ENCODE measurements at regions not wholly inside any gene's neighbourhood (a gene's known extent, or its start where the extent isn't known, plus 50 kb on each side); places are given as distances from the start of the nearest gene placed in this dataset.

DNA sequence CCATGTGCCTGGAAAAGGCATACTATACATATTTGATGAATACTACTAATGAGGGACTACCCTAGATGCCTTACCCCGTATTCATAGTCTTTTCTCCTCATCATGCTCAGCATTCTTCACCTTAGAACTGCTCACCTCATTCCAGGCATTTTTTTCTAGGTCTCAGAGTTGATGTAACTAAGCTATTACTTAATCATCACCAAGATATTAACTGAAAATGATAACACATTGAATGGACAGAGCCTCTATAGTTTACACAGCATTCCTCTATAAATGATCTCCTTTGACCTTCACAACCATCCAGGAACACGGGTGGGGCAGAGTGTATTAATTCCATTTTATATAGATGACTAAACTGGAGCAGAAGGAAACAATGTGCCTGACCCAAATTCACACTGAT is 174.1 kb upstream of the DPH6 start:
- TF ChIP-seq, protein P1, sequence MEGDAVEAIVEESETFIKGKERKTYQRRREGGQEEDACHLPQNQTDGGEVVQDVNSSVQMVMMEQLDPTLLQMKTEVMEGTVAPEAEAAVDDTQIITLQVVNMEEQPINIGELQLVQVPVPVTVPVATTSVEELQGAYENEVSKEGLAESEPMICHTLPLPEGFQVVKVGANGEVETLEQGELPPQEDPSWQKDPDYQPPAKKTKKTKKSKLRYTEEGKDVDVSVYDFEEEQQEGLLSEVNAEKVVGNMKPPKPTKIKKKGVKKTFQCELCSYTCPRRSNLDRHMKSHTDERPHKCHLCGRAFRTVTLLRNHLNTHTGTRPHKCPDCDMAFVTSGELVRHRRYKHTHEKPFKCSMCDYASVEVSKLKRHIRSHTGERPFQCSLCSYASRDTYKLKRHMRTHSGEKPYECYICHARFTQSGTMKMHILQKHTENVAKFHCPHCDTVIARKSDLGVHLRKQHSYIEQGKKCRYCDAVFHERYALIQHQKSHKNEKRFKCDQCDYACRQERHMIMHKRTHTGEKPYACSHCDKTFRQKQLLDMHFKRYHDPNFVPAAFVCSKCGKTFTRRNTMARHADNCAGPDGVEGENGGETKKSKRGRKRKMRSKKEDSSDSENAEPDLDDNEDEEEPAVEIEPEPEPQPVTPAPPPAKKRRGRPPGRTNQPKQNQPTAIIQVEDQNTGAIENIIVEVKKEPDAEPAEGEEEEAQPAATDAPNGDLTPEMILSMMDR (conservative IDR thresholded peaks at IDR 0.05): no peak
- no peaks in the 10 kb centered on the region; a peak in 1 of 7 replicates for H3K36me3 Mint-ChIP-seq (ENCODE audit: insufficient read depth in 1 of 3, low read depth in 3 of 3)
- no peak overlapping the region for H2BK5ac ChIP-seq (ENCODE audit: insufficient read length, low read length)
- no peak for DNase-seq
- no peaks in the 10 kb centered on the region for H3K79me2 ChIP-seq (ENCODE audit: insufficient read depth, low read length)
- no peaks in the 10 kb centered on the region for H3K27me3 Mint-ChIP-seq (ENCODE audit: low read depth)
- no peaks in the 10 kb centered on the region for H4K20me1 ChIP-seq (ENCODE audit: control insufficient read depth, insufficient read depth, insufficient read length)
- H2AK5ac ChIP-seq (ENCODE audit: insufficient read length, low read length): no peak overlapping the region
- H2BK120ac ChIP-seq (ENCODE audit: low read depth, low read length, poor library complexity, severe bottlenecking): no peak overlapping the region
- H3K4me2 ChIP-seq (ENCODE audit: insufficient read depth, insufficient read length, low read length): no peak overlapping the region
- H3K4ac ChIP-seq (ENCODE audit: low read depth, low read length): no peak overlapping the region
- H2BK20ac ChIP-seq (ENCODE audit: low read depth, low read length, poor library complexity, severe bottlenecking): no peak overlapping the region
- H3T11ph ChIP-seq (ENCODE audit: low read length): no peak overlapping the region
- no CpG with 5 or more reads among the region's 2 CpGs for WGBS (ENCODE audit: extremely low coverage, insufficient read length, low lambda C conversion rate)
- H3K9ac ChIP-seq (ENCODE audit: extremely low read depth, insufficient read length, low read length): no peak overlapping the region
- H3K27me3 ChIP-seq (ENCODE audit: insufficient read depth, low read length): no peaks in the 10 kb centered on the region
- H3K56ac ChIP-seq (ENCODE audit: insufficient read length, low read depth, low read length): no peak overlapping the region
- peaks cover 10 to 12% of the 10 kb centered on the region in 2 experiments for H3K4me1 Mint-ChIP-seq
- H2BK15ac ChIP-seq (ENCODE audit: low read depth, low read length): no peak overlapping the region
- no peaks in the 10 kb centered on the region for H3K9me3 ChIP-seq (ENCODE audit: control insufficient read depth, low read depth, low read length)
- H3K14ac ChIP-seq (ENCODE audit: insufficient read depth, low read length): no peak overlapping the region
- H3K9me3 Mint-ChIP-seq: peaks cover 3 to 5% of the 10 kb centered on the region in 2 experiments; a peak in 2 of 5 replicates
- H3K4me3 Mint-ChIP-seq: no peak overlapping the region
- no peak overlapping the region for H2BK12ac ChIP-seq (ENCODE audit: insufficient read length, low read depth, low read length)
- no peaks in the 10 kb centered on the region; the same call in 1 of the 2 replicates for H3K4me1 ChIP-seq (ENCODE audit: insufficient read depth, low read length)
- H2AFZ ChIP-seq (ENCODE audit: low read length): no peak overlapping the region
- H3K27ac ChIP-seq (ENCODE audit: insufficient read length, low read depth, low read length): no peak overlapping the region
- H4K5ac ChIP-seq (ENCODE audit: insufficient read length, low read depth, low read length): no peak overlapping the region
- no peaks in the 10 kb centered on the region for H3K23me2 ChIP-seq (ENCODE audit: insufficient read length, low read depth, low read length, poor library complexity, severe bottlenecking)
- no peak overlapping the region for H4K8ac ChIP-seq (replicated peaks; ENCODE audit: insufficient read length, low read depth, low read length)
- H4K91ac ChIP-seq (ENCODE audit: insufficient read length, low read depth, low read length): no peak overlapping the region
- no peak overlapping the region for H3K23ac ChIP-seq (ENCODE audit: insufficient read length, low read depth, low read length)
- H3K27ac Mint-ChIP-seq: no peak overlapping the region
- no peak overlapping the region for H3K18ac ChIP-seq (ENCODE audit: insufficient read length, low read depth, low read length)
- H3K79me1 ChIP-seq (ENCODE audit: insufficient read depth, low read depth, low read length, poor library complexity, severe bottlenecking): no peaks in the 10 kb centered on the region

All from H9 (cell line).